Liver (tissue), 3 donors: ENCODE measurements at regions not wholly inside any gene's neighbourhood (a gene's known extent, or its start where the extent isn't known, plus 50 kb on each side); places are given as distances from the start of the nearest gene placed in this dataset.

ENCODE experiments used
- CTCF ChIP-seq: fragments of 150-350 bp; IDR thresholded peaks from 2 replicates; pipeline ENCODE4 v1.5.1; 2017; ENCODE audit warnings: improper control_type of control experiment, low read depth, low read length; ENCODE audit not compliant: missing input control
- RAD21 ChIP-seq, 2 donors: IDR thresholded peaks; 2 replicates each; pipeline ENCODE4 v1.6.1; 2016; ENCODE audit warnings: antibody characterized with exemption in 2 of 2, mild to moderate bottlenecking in 2 of 2
- SP1 ChIP-seq: IDR thresholded peaks from 2 replicates; pipeline ENCODE4 v1.6.1; 2018; ENCODE audit warnings: antibody characterized with exemption, mild to moderate bottlenecking
- TAF1 ChIP-seq: conservative IDR thresholded peaks from 2 replicates; pipeline ENCODE4 v1.6.1; 2016; ENCODE audit warnings: antibody characterized with exemption, mild to moderate bottlenecking
- donor health status: healthy.
- donor health status: healthy.

GRCh38 chr16:51306116-51306515 is 155.0 kb upstream of the SALL1 start:
- TF ChIP-seq CTCF (no peak), SP1 (no peak), RAD21 (IDR thresholded peaks at IDR 0.05) (no peak), TAF1 (no peak)
